ENCODE measurements at regions not wholly inside any gene's neighbourhood (a gene's known extent, or its start where the extent isn't known, plus 50 kb on each side); places are given as distances from the start of the nearest gene placed in this dataset.

DNA sequence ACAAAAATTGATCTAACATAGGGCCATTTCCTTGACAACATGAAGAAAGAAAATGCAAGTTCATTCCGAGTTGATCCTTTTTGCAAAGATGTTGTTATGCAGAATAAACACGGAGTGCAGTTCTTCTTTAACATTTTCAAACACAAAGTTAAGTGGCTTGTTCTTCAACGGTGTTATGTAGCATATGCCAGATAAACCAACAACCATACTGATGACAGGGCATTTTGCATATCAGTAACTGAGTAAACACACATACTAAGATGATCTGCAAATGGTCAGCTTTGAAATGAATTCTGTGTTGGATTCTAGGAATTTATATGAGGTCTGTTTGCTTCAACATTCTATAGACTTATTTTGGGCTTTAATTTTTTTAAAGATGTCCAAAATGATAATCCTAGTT, 266.4 kb downstream of the GPD2 start:
- Histone ChIP-seq H3K4me2 (peak overlapping the region; percentile 18; the same call in 1 of the 2 replicates), H3K27ac (ENCODE audit: low read depth) (no peak overlapping the region), H3K4me3 (no peak overlapping the region), H3K36me3 (ENCODE audit: insufficient read depth) (no peaks in the 10 kb centered on the region), H3K9me2 (ENCODE audit: insufficient read depth) (no peaks in the 10 kb centered on the region), H3K27me3 (ENCODE audit: insufficient read depth) (no peaks in the 10 kb centered on the region), H3F3A (replicated peaks; ENCODE audit: low read depth) (no peaks in the 10 kb centered on the region), H3K79me2 (replicated peaks; ENCODE audit: insufficient read depth) (no peaks in the 10 kb centered on the region), H4K20me1 (replicated peaks; ENCODE audit: insufficient read depth) (no peaks in the 10 kb centered on the region), H3K4me1 (ENCODE audit: insufficient read depth) (peaks cover 45% of the 10 kb centered on the region), H2AFZ (no peak overlapping the region)
- ATAC-seq (no peak), DNase-seq (ENCODE audit: low spot score) (no peak)
- H3K36me3 Mint-ChIP-seq (ENCODE audit: low read depth) = no peaks in the 10 kb centered on the region
- H3K27me3 Mint-ChIP-seq (ENCODE audit: insufficient read depth, low read depth, poor library complexity) = no peaks in the 10 kb centered on the region
- no peak for TF ChIP-seq POLR2AphosphoS5 (IDR thresholded peaks at IDR 0.05; ENCODE audit: low read depth)
- TF ChIP-seq, protein P1, sequence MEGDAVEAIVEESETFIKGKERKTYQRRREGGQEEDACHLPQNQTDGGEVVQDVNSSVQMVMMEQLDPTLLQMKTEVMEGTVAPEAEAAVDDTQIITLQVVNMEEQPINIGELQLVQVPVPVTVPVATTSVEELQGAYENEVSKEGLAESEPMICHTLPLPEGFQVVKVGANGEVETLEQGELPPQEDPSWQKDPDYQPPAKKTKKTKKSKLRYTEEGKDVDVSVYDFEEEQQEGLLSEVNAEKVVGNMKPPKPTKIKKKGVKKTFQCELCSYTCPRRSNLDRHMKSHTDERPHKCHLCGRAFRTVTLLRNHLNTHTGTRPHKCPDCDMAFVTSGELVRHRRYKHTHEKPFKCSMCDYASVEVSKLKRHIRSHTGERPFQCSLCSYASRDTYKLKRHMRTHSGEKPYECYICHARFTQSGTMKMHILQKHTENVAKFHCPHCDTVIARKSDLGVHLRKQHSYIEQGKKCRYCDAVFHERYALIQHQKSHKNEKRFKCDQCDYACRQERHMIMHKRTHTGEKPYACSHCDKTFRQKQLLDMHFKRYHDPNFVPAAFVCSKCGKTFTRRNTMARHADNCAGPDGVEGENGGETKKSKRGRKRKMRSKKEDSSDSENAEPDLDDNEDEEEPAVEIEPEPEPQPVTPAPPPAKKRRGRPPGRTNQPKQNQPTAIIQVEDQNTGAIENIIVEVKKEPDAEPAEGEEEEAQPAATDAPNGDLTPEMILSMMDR (conservative IDR thresholded peaks at IDR 0.05; ENCODE audit: low read depth in 2 of 2) = no peak
- no peak for TF ChIP-seq ZNF331 (CRISPR knock-in tag; IDR thresholded peaks at IDR 0.05; ENCODE audit: low read depth)
- TF ChIP-seq ZNF114 (CRISPR knock-in tag; IDR thresholded peaks at IDR 0.05) = no peak
- TF ChIP-seq, protein P2, sequence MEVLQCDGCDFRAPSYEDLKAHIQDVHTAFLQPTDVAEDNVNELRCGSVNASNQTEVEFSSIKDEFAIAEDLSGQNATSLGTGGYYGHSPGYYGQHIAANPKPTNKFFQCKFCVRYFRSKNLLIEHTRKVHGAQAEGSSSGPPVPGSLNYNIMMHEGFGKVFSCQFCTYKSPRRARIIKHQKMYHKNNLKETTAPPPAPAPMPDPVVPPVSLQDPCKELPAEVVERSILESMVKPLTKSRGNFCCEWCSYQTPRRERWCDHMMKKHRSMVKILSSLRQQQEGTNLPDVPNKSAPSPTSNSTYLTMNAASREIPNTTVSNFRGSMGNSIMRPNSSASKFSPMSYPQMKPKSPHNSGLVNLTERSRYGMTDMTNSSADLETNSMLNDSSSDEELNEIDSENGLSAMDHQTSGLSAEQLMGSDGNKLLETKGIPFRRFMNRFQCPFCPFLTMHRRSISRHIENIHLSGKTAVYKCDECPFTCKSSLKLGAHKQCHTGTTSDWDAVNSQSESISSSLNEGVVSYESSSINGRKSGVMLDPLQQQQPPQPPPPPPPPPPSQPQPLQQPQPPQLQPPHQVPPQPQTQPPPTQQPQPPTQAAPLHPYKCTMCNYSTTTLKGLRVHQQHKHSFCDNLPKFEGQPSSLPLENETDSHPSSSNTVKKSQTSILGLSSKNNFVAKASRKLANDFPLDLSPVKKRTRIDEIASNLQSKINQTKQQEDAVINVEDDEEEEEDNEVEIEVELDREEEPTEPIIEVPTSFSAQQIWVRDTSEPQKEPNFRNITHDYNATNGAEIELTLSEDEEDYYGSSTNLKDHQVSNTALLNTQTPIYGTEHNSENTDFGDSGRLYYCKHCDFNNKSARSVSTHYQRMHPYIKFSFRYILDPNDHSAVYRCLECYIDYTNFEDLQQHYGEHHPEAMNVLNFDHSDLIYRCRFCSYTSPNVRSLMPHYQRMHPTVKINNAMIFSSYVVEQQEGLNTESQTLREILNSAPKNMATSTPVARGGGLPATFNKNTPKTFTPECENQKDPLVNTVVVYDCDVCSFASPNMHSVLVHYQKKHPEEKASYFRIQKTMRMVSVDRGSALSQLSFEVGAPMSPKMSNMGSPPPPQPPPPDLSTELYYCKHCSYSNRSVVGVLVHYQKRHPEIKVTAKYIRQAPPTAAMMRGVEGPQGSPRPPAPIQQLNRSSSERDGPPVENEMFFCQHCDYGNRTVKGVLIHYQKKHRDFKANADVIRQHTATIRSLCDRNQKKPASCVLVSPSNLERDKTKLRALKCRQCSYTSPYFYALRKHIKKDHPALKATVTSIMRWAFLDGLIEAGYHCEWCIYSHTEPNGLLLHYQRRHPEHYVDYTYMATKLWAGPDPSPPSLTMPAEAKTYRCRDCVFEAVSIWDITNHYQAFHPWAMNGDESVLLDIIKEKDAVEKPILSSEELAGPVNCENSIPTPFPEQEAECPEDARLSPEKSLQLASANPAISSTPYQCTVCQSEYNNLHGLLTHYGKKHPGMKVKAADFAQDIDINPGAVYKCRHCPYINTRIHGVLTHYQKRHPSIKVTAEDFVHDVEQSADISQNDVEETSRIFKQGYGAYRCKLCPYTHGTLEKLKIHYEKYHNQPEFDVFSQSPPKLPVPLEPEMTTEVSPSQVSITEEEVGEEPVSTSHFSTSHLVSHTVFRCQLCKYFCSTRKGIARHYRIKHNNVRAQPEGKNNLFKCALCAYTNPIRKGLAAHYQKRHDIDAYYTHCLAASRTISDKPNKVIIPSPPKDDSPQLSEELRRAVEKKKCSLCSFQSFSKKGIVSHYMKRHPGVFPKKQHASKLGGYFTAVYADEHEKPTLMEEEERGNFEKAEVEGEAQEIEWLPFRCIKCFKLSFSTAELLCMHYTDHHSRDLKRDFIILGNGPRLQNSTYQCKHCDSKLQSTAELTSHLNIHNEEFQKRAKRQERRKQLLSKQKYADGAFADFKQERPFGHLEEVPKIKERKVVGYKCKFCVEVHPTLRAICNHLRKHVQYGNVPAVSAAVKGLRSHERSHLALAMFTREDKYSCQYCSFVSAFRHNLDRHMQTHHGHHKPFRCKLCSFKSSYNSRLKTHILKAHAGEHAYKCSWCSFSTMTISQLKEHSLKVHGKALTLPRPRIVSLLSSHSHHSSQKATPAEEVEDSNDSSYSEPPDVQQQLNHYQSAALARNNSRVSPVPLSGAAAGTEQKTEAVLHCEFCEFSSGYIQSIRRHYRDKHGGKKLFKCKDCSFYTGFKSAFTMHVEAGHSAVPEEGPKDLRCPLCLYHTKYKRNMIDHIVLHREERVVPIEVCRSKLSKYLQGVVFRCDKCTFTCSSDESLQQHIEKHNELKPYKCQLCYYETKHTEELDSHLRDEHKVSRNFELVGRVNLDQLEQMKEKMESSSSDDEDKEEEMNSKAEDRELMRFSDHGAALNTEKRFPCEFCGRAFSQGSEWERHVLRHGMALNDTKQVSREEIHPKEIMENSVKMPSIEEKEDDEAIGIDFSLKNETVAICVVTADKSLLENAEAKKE (CRISPR knock-in tag; IDR thresholded peaks at IDR 0.05) = no peak
- TF ChIP-seq, protein P3, sequence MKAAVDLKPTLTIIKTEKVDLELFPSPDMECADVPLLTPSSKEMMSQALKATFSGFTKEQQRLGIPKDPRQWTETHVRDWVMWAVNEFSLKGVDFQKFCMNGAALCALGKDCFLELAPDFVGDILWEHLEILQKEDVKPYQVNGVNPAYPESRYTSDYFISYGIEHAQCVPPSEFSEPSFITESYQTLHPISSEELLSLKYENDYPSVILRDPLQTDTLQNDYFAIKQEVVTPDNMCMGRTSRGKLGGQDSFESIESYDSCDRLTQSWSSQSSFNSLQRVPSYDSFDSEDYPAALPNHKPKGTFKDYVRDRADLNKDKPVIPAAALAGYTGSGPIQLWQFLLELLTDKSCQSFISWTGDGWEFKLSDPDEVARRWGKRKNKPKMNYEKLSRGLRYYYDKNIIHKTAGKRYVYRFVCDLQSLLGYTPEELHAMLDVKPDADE (IDR thresholded peaks at IDR 0.05) = no peak
- no peak for TF ChIP-seq EZH2 (IDR thresholded peaks at IDR 0.05; ENCODE audit: low read depth, unreplicated experiment)
- no peak for TF ChIP-seq EZH2phosphoT487 (IDR thresholded peaks at IDR 0.05; ENCODE audit: unreplicated experiment)
- no peak for TF ChIP-seq CREB1 (CRISPR knock-in tag; IDR thresholded peaks at IDR 0.05; ENCODE audit: low read depth)
- TF ChIP-seq, protein P4, sequence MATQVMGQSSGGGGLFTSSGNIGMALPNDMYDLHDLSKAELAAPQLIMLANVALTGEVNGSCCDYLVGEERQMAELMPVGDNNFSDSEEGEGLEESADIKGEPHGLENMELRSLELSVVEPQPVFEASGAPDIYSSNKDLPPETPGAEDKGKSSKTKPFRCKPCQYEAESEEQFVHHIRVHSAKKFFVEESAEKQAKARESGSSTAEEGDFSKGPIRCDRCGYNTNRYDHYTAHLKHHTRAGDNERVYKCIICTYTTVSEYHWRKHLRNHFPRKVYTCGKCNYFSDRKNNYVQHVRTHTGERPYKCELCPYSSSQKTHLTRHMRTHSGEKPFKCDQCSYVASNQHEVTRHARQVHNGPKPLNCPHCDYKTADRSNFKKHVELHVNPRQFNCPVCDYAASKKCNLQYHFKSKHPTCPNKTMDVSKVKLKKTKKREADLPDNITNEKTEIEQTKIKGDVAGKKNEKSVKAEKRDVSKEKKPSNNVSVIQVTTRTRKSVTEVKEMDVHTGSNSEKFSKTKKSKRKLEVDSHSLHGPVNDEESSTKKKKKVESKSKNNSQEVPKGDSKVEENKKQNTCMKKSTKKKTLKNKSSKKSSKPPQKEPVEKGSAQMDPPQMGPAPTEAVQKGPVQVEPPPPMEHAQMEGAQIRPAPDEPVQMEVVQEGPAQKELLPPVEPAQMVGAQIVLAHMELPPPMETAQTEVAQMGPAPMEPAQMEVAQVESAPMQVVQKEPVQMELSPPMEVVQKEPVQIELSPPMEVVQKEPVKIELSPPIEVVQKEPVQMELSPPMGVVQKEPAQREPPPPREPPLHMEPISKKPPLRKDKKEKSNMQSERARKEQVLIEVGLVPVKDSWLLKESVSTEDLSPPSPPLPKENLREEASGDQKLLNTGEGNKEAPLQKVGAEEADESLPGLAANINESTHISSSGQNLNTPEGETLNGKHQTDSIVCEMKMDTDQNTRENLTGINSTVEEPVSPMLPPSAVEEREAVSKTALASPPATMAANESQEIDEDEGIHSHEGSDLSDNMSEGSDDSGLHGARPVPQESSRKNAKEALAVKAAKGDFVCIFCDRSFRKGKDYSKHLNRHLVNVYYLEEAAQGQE (IDR thresholded peaks at IDR 0.05; ENCODE audit: unreplicated experiment) = no peak
- no peak for TF ChIP-seq STAT1 (IDR thresholded peaks at IDR 0.05; ENCODE audit: unreplicated experiment)
- TF ChIP-seq NANOG (IDR thresholded peaks at IDR 0.05; ENCODE audit: borderline replicate concordance) = no peak
- TF ChIP-seq JUNB (IDR thresholded peaks at IDR 0.05; ENCODE audit: unreplicated experiment) = no peak
- H3K9me3 Mint-ChIP-seq = no peaks in the 10 kb centered on the region
- H3K4me1 Mint-ChIP-seq = peaks cover 53% of the 10 kb centered on the region
- H3K27ac Mint-ChIP-seq = peak overlapping the region; percentile 84
- H3K4me3 Mint-ChIP-seq = no peak overlapping the region
